ENCODE measurements at regions not wholly inside any gene's neighbourhood (a gene's known extent, or its start where the extent isn't known, plus 50 kb on each side); places are given as distances from the start of the nearest gene placed in this dataset.

GRCh38 chr22:34986523-34986922 lies 79.4 kb upstream of the ISX start:
- TF ChIP-seq, protein P1, sequence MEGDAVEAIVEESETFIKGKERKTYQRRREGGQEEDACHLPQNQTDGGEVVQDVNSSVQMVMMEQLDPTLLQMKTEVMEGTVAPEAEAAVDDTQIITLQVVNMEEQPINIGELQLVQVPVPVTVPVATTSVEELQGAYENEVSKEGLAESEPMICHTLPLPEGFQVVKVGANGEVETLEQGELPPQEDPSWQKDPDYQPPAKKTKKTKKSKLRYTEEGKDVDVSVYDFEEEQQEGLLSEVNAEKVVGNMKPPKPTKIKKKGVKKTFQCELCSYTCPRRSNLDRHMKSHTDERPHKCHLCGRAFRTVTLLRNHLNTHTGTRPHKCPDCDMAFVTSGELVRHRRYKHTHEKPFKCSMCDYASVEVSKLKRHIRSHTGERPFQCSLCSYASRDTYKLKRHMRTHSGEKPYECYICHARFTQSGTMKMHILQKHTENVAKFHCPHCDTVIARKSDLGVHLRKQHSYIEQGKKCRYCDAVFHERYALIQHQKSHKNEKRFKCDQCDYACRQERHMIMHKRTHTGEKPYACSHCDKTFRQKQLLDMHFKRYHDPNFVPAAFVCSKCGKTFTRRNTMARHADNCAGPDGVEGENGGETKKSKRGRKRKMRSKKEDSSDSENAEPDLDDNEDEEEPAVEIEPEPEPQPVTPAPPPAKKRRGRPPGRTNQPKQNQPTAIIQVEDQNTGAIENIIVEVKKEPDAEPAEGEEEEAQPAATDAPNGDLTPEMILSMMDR (IDR thresholded peaks at IDR 0.05): no peak
- no peak for TF ChIP-seq EZH2 (IDR thresholded peaks at IDR 0.05; ENCODE audit: borderline replicate concordance, insufficient read depth, low read depth, low read length, poor library complexity, severe bottlenecking)

Data from B cell (primary cell).